ENCODE measurements at regions not wholly inside any gene's neighbourhood (a gene's known extent, or its start where the extent isn't known, plus 50 kb on each side); places are given as distances from the start of the nearest gene placed in this dataset.

- Histone ChIP-seq H3K23ac (ENCODE audit: low read depth, low read length, poor library complexity) (no peak overlapping the region), H2AK5ac (ENCODE audit: low read depth, low read length) (no peak overlapping the region), H3K27me3 (ENCODE audit: control insufficient read depth in 3 of 3, insufficient read depth in 3 of 3, low read depth in 1 of 3, low read length in 3 of 3) (peaks cover 0 to 4% (median 0%) of the 10 kb centered on the region in 3 experiments), H2AFZ (ENCODE audit: low read length) (no peak overlapping the region), H2BK15ac (ENCODE audit: low read length) (no peak overlapping the region), H2BK12ac (ENCODE audit: low read length) (no peak overlapping the region), H3K14ac (ENCODE audit: low read length) (no peak overlapping the region), H3K4ac (ENCODE audit: low read length) (no peak overlapping the region), H3K79me1 (ENCODE audit: low read depth, low read length) (no peaks in the 10 kb centered on the region), H3K9me3 (replicated peaks in 1 of 2; ENCODE audit: control insufficient read depth in 2 of 2, insufficient read depth in 1 of 2, low read depth in 1 of 2, low read length in 2 of 2) (no peaks in the 10 kb centered on the region), H2BK5ac (ENCODE audit: low read length) (no peak overlapping the region), H3K4me2 (ENCODE audit: insufficient read depth, low read length, poor library complexity, severe bottlenecking) (no peak overlapping the region), H3K27ac (replicated peaks; ENCODE audit: low read length) (no peak overlapping the region), H3K4me3 (ENCODE audit: low read length in 2 of 2) (no peak overlapping the region), H3K4me1 (ENCODE audit: control insufficient read depth in 2 of 2, insufficient read depth in 1 of 2, low read depth in 1 of 2, low read length in 2 of 2) (no peaks in the 10 kb centered on the region), H2BK120ac (ENCODE audit: low read depth, low read length) (no peak overlapping the region), H4K91ac (ENCODE audit: low read depth, low read length, poor library complexity) (no peak overlapping the region), H4K8ac (ENCODE audit: low read depth, low read length) (no peak overlapping the region), H3K18ac (ENCODE audit: low read length) (no peak overlapping the region), H3K36me3 (replicated peaks in 1 of 2; ENCODE audit: control insufficient read depth in 2 of 2, insufficient read depth in 2 of 2, low read length in 2 of 2) (no peaks in the 10 kb centered on the region), H3K9ac (ENCODE audit: low read depth, low read length, poor library complexity) (no peak overlapping the region)
- no CpG with 5 or more reads among the region's 1 CpG for WGBS, 2 donors (ENCODE audit: extremely low coverage in 2 of 2, insufficient read length in 2 of 2, insufficient replicate concordance in 1 of 2)
- DNase-seq (ENCODE audit: low spot score): no peak
Observed at GRCh38 chr5:161235569-161235968, 311.0 kb downstream of the GABRB2 start.

GRCh38 chr5:161233553-161233952, 313.0 kb downstream of the GABRB2 start:
- Histone ChIP-seq H3K27me3 (ENCODE audit: control insufficient read depth in 3 of 3, insufficient read depth in 3 of 3, low read depth in 1 of 3, low read length in 3 of 3) (peaks cover 0 to 4% (median 0%) of the 10 kb centered on the region in 3 experiments), H2BK120ac (ENCODE audit: low read depth, low read length) (no peak overlapping the region), H3K27ac (replicated peaks; ENCODE audit: low read length) (no peak overlapping the region), H3K79me1 (ENCODE audit: low read depth, low read length) (no peaks in the 10 kb centered on the region), H3K18ac (ENCODE audit: low read length) (no peak overlapping the region), H3K9ac (ENCODE audit: low read depth, low read length, poor library complexity) (no peak overlapping the region), H3K36me3 (replicated peaks in 1 of 2; ENCODE audit: control insufficient read depth in 2 of 2, insufficient read depth in 2 of 2, low read length in 2 of 2) (no peaks in the 10 kb centered on the region), H4K91ac (ENCODE audit: low read depth, low read length, poor library complexity) (no peak overlapping the region), H4K8ac (ENCODE audit: low read depth, low read length) (no peak overlapping the region), H2BK5ac (ENCODE audit: low read length) (no peak overlapping the region), H2BK12ac (ENCODE audit: low read length) (no peak overlapping the region), H2AK5ac (ENCODE audit: low read depth, low read length) (no peak overlapping the region), H3K23ac (ENCODE audit: low read depth, low read length, poor library complexity) (no peak overlapping the region), H3K4me3 (ENCODE audit: low read length in 2 of 2) (no peak overlapping the region), H3K14ac (ENCODE audit: low read length) (no peak overlapping the region), H3K4ac (ENCODE audit: low read length) (no peak overlapping the region), H3K4me1 (ENCODE audit: control insufficient read depth in 2 of 2, insufficient read depth in 1 of 2, low read depth in 1 of 2, low read length in 2 of 2) (peaks cover 0 to 3% of the 10 kb centered on the region in 2 donors), H3K9me3 (replicated peaks in 1 of 2; ENCODE audit: control insufficient read depth in 2 of 2, insufficient read depth in 1 of 2, low read depth in 1 of 2, low read length in 2 of 2) (no peaks in the 10 kb centered on the region), H3K4me2 (ENCODE audit: insufficient read depth, low read length, poor library complexity, severe bottlenecking) (no peak overlapping the region), H2AFZ (ENCODE audit: low read length) (no peak overlapping the region), H2BK15ac (ENCODE audit: low read length) (no peak overlapping the region)
- WGBS, 2 donors (ENCODE audit: extremely low coverage in 2 of 2, insufficient read length in 2 of 2, insufficient replicate concordance in 1 of 2): no CpG with 5 or more reads among the region's 1 CpG
- no peak for DNase-seq (ENCODE audit: low spot score)

GRCh38 chr5:161230221-161230620, 316.3 kb downstream of the GABRB2 start:
- no peak overlapping the region for H3K9ac ChIP-seq (ENCODE audit: low read depth, low read length, poor library complexity)
- no peak overlapping the region for H2BK15ac ChIP-seq (ENCODE audit: low read length)
- H3K27me3 ChIP-seq (ENCODE audit: control insufficient read depth in 3 of 3, insufficient read depth in 3 of 3, low read depth in 1 of 3, low read length in 3 of 3): peaks cover 0 to 4% (median 0%) of the 10 kb centered on the region in 3 experiments
- H3K27ac ChIP-seq (replicated peaks; ENCODE audit: low read length): no peak overlapping the region
- no peaks in the 10 kb centered on the region for H3K36me3 ChIP-seq (replicated peaks in 1 of 2; ENCODE audit: control insufficient read depth in 2 of 2, insufficient read depth in 2 of 2, low read length in 2 of 2)
- H4K91ac ChIP-seq (ENCODE audit: low read depth, low read length, poor library complexity): no peak overlapping the region
- H3K18ac ChIP-seq (ENCODE audit: low read length): no peak overlapping the region
- no peak overlapping the region for H2AFZ ChIP-seq (ENCODE audit: low read length)
- DNase-seq (ENCODE audit: low spot score): no peak
- peak overlapping the region; percentile 27 for H3K4ac ChIP-seq (ENCODE audit: low read length)
- H3K4me2 ChIP-seq (ENCODE audit: insufficient read depth, low read length, poor library complexity, severe bottlenecking): no peak overlapping the region
- H3K23ac ChIP-seq (ENCODE audit: low read depth, low read length, poor library complexity): no peak overlapping the region
- no peak overlapping the region for H3K4me3 ChIP-seq (ENCODE audit: low read length in 2 of 2)
- no peak overlapping the region for H2BK5ac ChIP-seq (ENCODE audit: low read length)
- no peak overlapping the region for H2BK12ac ChIP-seq (ENCODE audit: low read length)
- H2BK120ac ChIP-seq (ENCODE audit: low read depth, low read length): no peak overlapping the region
- H3K79me1 ChIP-seq (ENCODE audit: low read depth, low read length): no peaks in the 10 kb centered on the region
- peaks cover 0 to 3% of the 10 kb centered on the region in 2 donors for H3K4me1 ChIP-seq (ENCODE audit: control insufficient read depth in 2 of 2, insufficient read depth in 1 of 2, low read depth in 1 of 2, low read length in 2 of 2)
- H4K8ac ChIP-seq (ENCODE audit: low read depth, low read length): no peak overlapping the region
- no peaks in the 10 kb centered on the region for H3K9me3 ChIP-seq (replicated peaks in 1 of 2; ENCODE audit: control insufficient read depth in 2 of 2, insufficient read depth in 1 of 2, low read depth in 1 of 2, low read length in 2 of 2)
- H3K14ac ChIP-seq (ENCODE audit: low read length): no peak overlapping the region
- WGBS, 2 donors (ENCODE audit: extremely low coverage in 2 of 2, insufficient read length in 2 of 2, insufficient replicate concordance in 1 of 2): no CpG with 5 or more reads among the region's 3 CpGs
- H2AK5ac ChIP-seq (ENCODE audit: low read depth, low read length): no peak overlapping the region

- no peaks in the 10 kb centered on the region for H3K9me3 ChIP-seq (replicated peaks in 1 of 2; ENCODE audit: control insufficient read depth in 2 of 2, insufficient read depth in 1 of 2, low read depth in 1 of 2, low read length in 2 of 2)
- H2AK5ac ChIP-seq (ENCODE audit: low read depth, low read length): no peak overlapping the region
- no peak overlapping the region for H3K27ac ChIP-seq (replicated peaks; ENCODE audit: low read length)
- no peak overlapping the region for H3K14ac ChIP-seq (ENCODE audit: low read length)
- H3K79me1 ChIP-seq (ENCODE audit: low read depth, low read length): no peaks in the 10 kb centered on the region
- H3K9ac ChIP-seq (ENCODE audit: low read depth, low read length, poor library complexity): no peak overlapping the region
- no peak overlapping the region for H3K4ac ChIP-seq (ENCODE audit: low read length)
- no peak for DNase-seq (ENCODE audit: low spot score)
- H3K18ac ChIP-seq (ENCODE audit: low read length): no peak overlapping the region
- no peak overlapping the region for H2AFZ ChIP-seq (ENCODE audit: low read length)
- H3K4me2 ChIP-seq (ENCODE audit: insufficient read depth, low read length, poor library complexity, severe bottlenecking): no peak overlapping the region
- H2BK12ac ChIP-seq (ENCODE audit: low read length): no peak overlapping the region
- H3K36me3 ChIP-seq (replicated peaks in 1 of 2; ENCODE audit: control insufficient read depth in 2 of 2, insufficient read depth in 2 of 2, low read length in 2 of 2): no peaks in the 10 kb centered on the region
- no peaks in the 10 kb centered on the region for H3K4me1 ChIP-seq (ENCODE audit: control insufficient read depth in 2 of 2, insufficient read depth in 1 of 2, low read depth in 1 of 2, low read length in 2 of 2)
- H4K8ac ChIP-seq (ENCODE audit: low read depth, low read length): no peak overlapping the region
- no peak overlapping the region for H2BK5ac ChIP-seq (ENCODE audit: low read length)
- no peak overlapping the region for H3K23ac ChIP-seq (ENCODE audit: low read depth, low read length, poor library complexity)
- H2BK15ac ChIP-seq (ENCODE audit: low read length): no peak overlapping the region
- no peak overlapping the region for H2BK120ac ChIP-seq (ENCODE audit: low read depth, low read length)
- H3K4me3 ChIP-seq (ENCODE audit: low read length in 2 of 2): no peak overlapping the region
- no peaks in the 10 kb centered on the region for H3K27me3 ChIP-seq (ENCODE audit: control insufficient read depth in 3 of 3, insufficient read depth in 3 of 3, low read depth in 1 of 3, low read length in 3 of 3)
- H4K91ac ChIP-seq (ENCODE audit: low read depth, low read length, poor library complexity): no peak overlapping the region
- WGBS, 2 donors (ENCODE audit: extremely low coverage in 2 of 2, insufficient read length in 2 of 2, insufficient replicate concordance in 1 of 2): no CpG with 5 or more reads among the region's 4 CpGs
Observed at GRCh38 chr5:161219816-161220215, 326.7 kb downstream of the GABRB2 start.
